HEK293 (cell line): ENCODE measurements at regions not wholly inside any gene's neighbourhood (a gene's known extent, or its start where the extent isn't known, plus 50 kb on each side); places are given as distances from the start of the nearest gene placed in this dataset.
A peak's percentile ranks its signal among the peaks of the same experiment; 100 is the strongest.

Experiments used
- CTCF ChIA-PET: fragments of 350-600 bp; formaldehyde crosslinking; extraction: SDS; loops from one replicate; lab custom pipeline; 2021; ENCODE audit warnings: antibody characterized with exemption; lab: Yijun Ruan, JAX
- POLR2A ChIA-PET: fragments of 300-600 bp; formaldehyde crosslinking; extraction: SDS; loops from one replicate; lab custom pipeline; 2020; ENCODE audit warnings: antibody characterized with exemption, inconsistent platforms; lab: Yijun Ruan, JAX
- H3K27ac ChIP-seq: fragments of 200-500 bp; sonication (Bioruptor generic); 2 replicates; pipeline ENCODE4 v1.5.1; 2014; ENCODE audit warnings: low read depth, low read length, control low read depth, inconsistent platforms; ENCODE audit errors: extremely low read depth
- H3K36me3 ChIP-seq, 2 experiments: fragments of 200-500 bp in 1 of 2; sonication (Bioruptor generic) in 1 of 2; 1 replicate in 1 of 2; 2 replicates in 1 of 2; pipeline ENCODE4 v1.5.1; 2014 to 2017; ENCODE audit warnings: inconsistent platforms in 2 of 2, low read length in 2 of 2; ENCODE audit not compliant: control insufficient read depth in 2 of 2, insufficient read depth in 1 of 2
- H3K4me1 ChIP-seq: fragments of 200-500 bp; sonication (Bioruptor generic); 2 replicates; pipeline ENCODE4 v1.5.1; 2014; ENCODE audit warnings: mild to moderate bottlenecking, low read length, inconsistent platforms; ENCODE audit not compliant: control insufficient read depth, insufficient read depth
- H3K4me3 ChIP-seq: 2 replicates; pipeline ENCODE4 v1.5.1; 2011; ENCODE audit warnings: low read depth, mild to moderate bottlenecking, control low read depth, low read length, moderate library complexity
- H3K9me3 ChIP-seq: fragments of 200-500 bp; sonication (Bioruptor generic); 2 replicates; pipeline ENCODE4 v1.5.1; 2014; ENCODE audit warnings: low read depth, low read length, inconsistent platforms; ENCODE audit not compliant: control insufficient read depth, insufficient read depth
- BCL11A ChIP-seq: fragments of 450-650 bp; formaldehyde crosslinking; IDR thresholded peaks from 2 replicates; pipeline ENCODE4 v1.5.1; 2016; ENCODE audit warnings: low read depth, missing biosample characterization, missing genetic modification characterization
- CTCF ChIP-seq: fragments of 450-650 bp; formaldehyde crosslinking; IDR thresholded peaks from 2 replicates; pipeline ENCODE4 v1.5.1; 2016; ENCODE audit warnings: missing biosample characterization, missing genetic modification characterization
- HOXA7 ChIP-seq: sonication (generic); formaldehyde crosslinking; IDR thresholded peaks from 2 replicates; pipeline ENCODE4 v1.8.1; 2022; ENCODE audit warnings: missing genetic modification reagents, borderline replicate concordance
- KLF7 ChIP-seq: fragments of 450-650 bp; formaldehyde crosslinking; IDR thresholded peaks from 2 replicates; pipeline ENCODE4 v1.5.1; 2016; ENCODE audit warnings: missing biosample characterization, missing genetic modification characterization, borderline replicate concordance
- MYNN ChIP-seq: fragments of 450-650 bp; formaldehyde crosslinking; IDR thresholded peaks from 2 replicates; pipeline ENCODE4 v1.5.1; 2016; ENCODE audit warnings: missing biosample characterization, missing genetic modification characterization, borderline replicate concordance
- MZF1 ChIP-seq: fragments of 450-650 bp; formaldehyde crosslinking; IDR thresholded peaks from 2 replicates; pipeline ENCODE4 v1.5.1; 2017; ENCODE audit warnings: missing biosample characterization, missing genetic modification characterization, borderline replicate concordance
- PRDM1 ChIP-seq: fragments of 450-650 bp; formaldehyde crosslinking; IDR thresholded peaks from 2 replicates; pipeline ENCODE4; 2016; ENCODE audit warnings: missing biosample characterization, missing genetic modification characterization
- PRDM10 ChIP-seq: fragments of 450-650 bp; formaldehyde crosslinking; IDR thresholded peaks from 2 replicates; pipeline ENCODE4 v1.5.1; 2016; ENCODE audit warnings: missing biosample characterization, missing genetic modification characterization
- SP7 ChIP-seq: fragments of 450-650 bp; formaldehyde crosslinking; IDR thresholded peaks from 2 replicates; pipeline ENCODE4 v1.5.1; 2016; ENCODE audit warnings: missing biosample characterization, missing genetic modification characterization
- YY1 ChIP-seq: fragments of 450-650 bp; formaldehyde crosslinking; IDR thresholded peaks from 2 replicates; pipeline ENCODE4 v1.5.1; 2018; ENCODE audit warnings: missing biosample characterization, missing genetic modification characterization
- ZBTB11 ChIP-seq: fragments of 450-650 bp; formaldehyde crosslinking; conservative IDR thresholded peaks from 2 replicates; pipeline ENCODE4 v1.5.1; 2016; ENCODE audit warnings: low read depth, missing biosample characterization, missing genetic modification characterization
- ZBTB26 ChIP-seq: fragments of 450-650 bp; formaldehyde crosslinking; optimal IDR thresholded peaks from 2 replicates; pipeline ENCODE3; 2016; ENCODE audit warnings: missing biosample characterization, mild to moderate bottlenecking, missing genetic modification characterization
- ZIC2 ChIP-seq: fragments of 450-650 bp; formaldehyde crosslinking; IDR thresholded peaks from 2 replicates; pipeline ENCODE4 v1.5.1; 2016; ENCODE audit warnings: missing biosample characterization, missing genetic modification characterization
- ZNF140 ChIP-seq: fragments of 450-650 bp; formaldehyde crosslinking; IDR thresholded peaks from 2 replicates; pipeline ENCODE4 v1.5.1; 2016; ENCODE audit warnings: missing biosample characterization, missing genetic modification characterization
- ZNF19 ChIP-seq: fragments of 450-650 bp; formaldehyde crosslinking; IDR thresholded peaks from 2 replicates; pipeline ENCODE4; 2016; ENCODE audit warnings: missing biosample characterization, missing genetic modification characterization, low read depth
- ZNF202 ChIP-seq: fragments of 450-650 bp; formaldehyde crosslinking; IDR thresholded peaks from 2 replicates; pipeline ENCODE4 v1.5.1; 2016; ENCODE audit warnings: missing biosample characterization, missing genetic modification characterization, borderline replicate concordance
- ZNF311 ChIP-seq: fragments of 450-650 bp; formaldehyde crosslinking; IDR thresholded peaks from 2 replicates; pipeline ENCODE4 v1.5.1; 2017; ENCODE audit warnings: missing biosample characterization, missing genetic modification characterization, borderline replicate concordance
- ZNF341 ChIP-seq: fragments of 450-650 bp; formaldehyde crosslinking; IDR thresholded peaks from 2 replicates; pipeline ENCODE4; 2016; ENCODE audit warnings: low read depth, missing biosample characterization, missing genetic modification characterization
- ZNF404 ChIP-seq: fragments of 450-650 bp; formaldehyde crosslinking; IDR thresholded peaks from 2 replicates; pipeline ENCODE4 v1.5.1; 2017; ENCODE audit warnings: missing biosample characterization, missing genetic modification characterization
- ZNF426 ChIP-seq: fragments of 450-650 bp; formaldehyde crosslinking; IDR thresholded peaks from 2 replicates; pipeline ENCODE4 v1.5.1; 2017; ENCODE audit warnings: missing biosample characterization, missing genetic modification characterization, mild to moderate bottlenecking, inconsistent platforms, moderate library complexity
- ZNF48 ChIP-seq: fragments of 450-650 bp; formaldehyde crosslinking; IDR thresholded peaks from 2 replicates; pipeline ENCODE4 v1.5.1; 2016; ENCODE audit warnings: missing biosample characterization, missing genetic modification characterization
- ZNF530 ChIP-seq: fragments of 450-650 bp; formaldehyde crosslinking; IDR thresholded peaks from 2 replicates; pipeline ENCODE4 v1.5.1; 2016; ENCODE audit warnings: low read depth, missing biosample characterization, missing genetic modification characterization
- ZNF555 ChIP-seq: fragments of 450-650 bp; formaldehyde crosslinking; conservative IDR thresholded peaks from 2 replicates; pipeline ENCODE4 v1.5.1; 2017; ENCODE audit warnings: missing biosample characterization, mild to moderate bottlenecking, missing genetic modification characterization, inconsistent platforms
- ZNF623 ChIP-seq: fragments of 450-650 bp; formaldehyde crosslinking; IDR thresholded peaks from 2 replicates; pipeline ENCODE4 v1.5.1; 2016; ENCODE audit warnings: missing biosample characterization, missing genetic modification characterization
- ZNF704 ChIP-seq: fragments of 450-650 bp; formaldehyde crosslinking; IDR thresholded peaks from 2 replicates; pipeline ENCODE4 v1.5.1; 2016; ENCODE audit warnings: missing biosample characterization, missing genetic modification characterization
- ZNF707 ChIP-seq: fragments of 450-650 bp; formaldehyde crosslinking; IDR thresholded peaks from 2 replicates; pipeline ENCODE4 v1.5.1; 2016; ENCODE audit warnings: missing biosample characterization, missing genetic modification characterization
- ZNF791 ChIP-seq: fragments of 450-650 bp; formaldehyde crosslinking; IDR thresholded peaks from 2 replicates; pipeline ENCODE4 v1.5.1; 2016; ENCODE audit warnings: missing biosample characterization, missing genetic modification characterization

- TF ChIP-seq PRDM10 (tag by site-specific recombination) (no peak), YY1 (no peak), ZNF48 (tag by site-specific recombination) (no peak), PRDM1 (tag by site-specific recombination) (no peak), ZNF704 (tag by site-specific recombination) (no peak), ZBTB26 (tag by site-specific recombination) (no peak), MZF1 (tag by site-specific recombination) (no peak), SP7 (tag by site-specific recombination) (no peak), ZNF140 (no peak), ZNF311 (no peak), HOXA7 (no peak), ZNF19 (tag by site-specific recombination) (no peak)
These were observed 350.5 kb upstream of the TBL1XR1 start (continued) for GRCh38 chr3:177547711-177548350.

GRCh38 chr3:177550667-177551066, 353.4 kb upstream of the TBL1XR1 start:
- Histone ChIP-seq H3K36me3 (no peaks in the 10 kb centered on the region), H3K27ac (no peak overlapping the region), H3K4me1 (no peaks in the 10 kb centered on the region), H3K4me3 (no peak overlapping the region), H3K9me3 (no peaks in the 10 kb centered on the region)
- CTCF ChIA-PET = no interaction called here
- POLR2A ChIA-PET = no interaction called here
- peak; percentile 39 for TF ChIP-seq ZNF555 (tag by site-specific recombination)
- 0 out of 2 replicates have a peak, but pooled peaks have one; percentile 46 for TF ChIP-seq ZNF202 (tag by site-specific recombination)
- TF ChIP-seq ZNF404 (tag by site-specific recombination) = no peak
- peak; percentile 55 for TF ChIP-seq ZNF426
- TF ChIP-seq KLF7 (tag by site-specific recombination) = no peak
- TF ChIP-seq ZIC2 (tag by site-specific recombination) = no peak
- no peak for TF ChIP-seq MYNN
- 0 out of 2 replicates have a peak, but pooled peaks have one; percentile 35 for TF ChIP-seq ZBTB11
- TF ChIP-seq ZNF341 (tag by site-specific recombination) = 0 out of 2 replicates have a peak, but pooled peaks have one; percentile 13
- TF ChIP-seq ZNF140 = 0 out of 2 replicates have a peak, but pooled peaks have one; percentile 8
- no peak for TF ChIP-seq CTCF
- no peak for TF ChIP-seq ZNF530 (tag by site-specific recombination)
- TF ChIP-seq BCL11A (tag by site-specific recombination) = no peak
- no peak for TF ChIP-seq ZNF707 (tag by site-specific recombination)
- TF ChIP-seq ZNF623 (tag by site-specific recombination) = peak; percentile 37; the same call in 1 of the 2 replicates
- no peak for TF ChIP-seq ZNF791 (tag by site-specific recombination)
